ENCODE measurements at regions not wholly inside any gene's neighbourhood (a gene's known extent, or its start where the extent isn't known, plus 50 kb on each side); places are given as distances from the start of the nearest gene placed in this dataset.

DNA sequence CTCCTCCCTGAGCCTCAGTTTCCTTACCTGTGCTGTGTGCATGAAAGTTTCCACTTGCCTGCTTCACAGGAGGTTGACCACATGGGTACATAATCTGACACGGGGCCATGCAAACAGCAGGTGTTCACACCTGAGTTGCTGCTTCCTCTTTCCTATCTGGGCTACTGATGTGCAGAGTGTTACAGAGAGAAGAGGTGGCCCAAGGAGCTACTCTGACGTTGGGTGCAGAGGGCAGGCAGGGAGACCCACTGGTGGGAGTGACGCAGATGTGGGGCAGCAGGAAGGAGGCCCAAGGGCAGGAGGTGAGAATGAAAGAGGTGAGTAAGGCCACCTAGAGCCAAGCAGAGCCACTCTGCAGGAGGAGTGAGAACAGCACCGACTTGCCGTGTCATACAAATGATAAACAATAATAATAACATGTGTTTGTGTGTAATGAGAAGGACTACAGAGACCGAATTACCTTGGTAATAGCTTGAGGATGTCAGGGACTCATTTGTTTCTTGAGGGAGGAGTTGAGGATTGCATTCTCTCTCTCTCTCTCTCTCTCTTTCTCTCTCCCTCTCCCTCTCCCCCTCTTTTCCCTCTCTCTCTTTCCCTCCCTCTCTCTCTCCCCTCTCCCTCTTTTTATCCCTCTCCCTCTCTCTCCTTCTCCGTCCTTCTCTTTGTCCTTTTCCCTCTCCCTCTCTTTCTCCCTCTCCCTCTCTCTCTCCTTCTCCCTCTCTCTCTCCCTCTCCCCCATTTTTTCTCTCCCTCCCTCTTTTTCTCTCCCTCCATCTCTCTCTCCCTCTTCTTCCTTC is 87.4 kb upstream of the IGSF21 start:
- ATAC-seq (no peak), DNase-seq (ENCODE audit: low read depth, low spot score) (no peak)
- no TSS peak for BruUV-seq (replicated peaks)
- Histone ChIP-seq H3K27ac (ENCODE audit: low read depth, low read length) (no peak overlapping the region), H3K4me3 (replicated peaks in 1 of 2; ENCODE audit: low read depth in 1 of 2, low read length in 2 of 2) (no peak overlapping the region), H3K9ac (ENCODE audit: low read length) (no peak overlapping the region), H3K9me2 (ENCODE audit: insufficient read depth) (no peaks in the 10 kb centered on the region), H3K9me3 (ENCODE audit: control insufficient read depth in 1 of 2, insufficient read depth in 1 of 2, low read depth in 1 of 2, low read length in 2 of 2) (no peaks in the 10 kb centered on the region), H2AFZ (ENCODE audit: low read depth, low read length, poor library complexity, severe bottlenecking) (no peak overlapping the region), H3K27me3 (ENCODE audit: insufficient read depth, low read length) (peaks cover 94% of the 10 kb centered on the region), H3K79me2 (ENCODE audit: insufficient read depth, low read length) (no peaks in the 10 kb centered on the region), H3K36me3 (ENCODE audit: control insufficient read depth in 1 of 2, insufficient read depth in 2 of 2, low read length in 2 of 2) (no peaks in the 10 kb centered on the region), H3K4me1 (ENCODE audit: control insufficient read depth in 1 of 2, insufficient read depth in 2 of 2, low read length in 2 of 2) (no peaks in the 10 kb centered on the region; a peak in 1 of 4 replicates), H4K20me1 (ENCODE audit: insufficient read depth) (no peaks in the 10 kb centered on the region), H3K4me2 (ENCODE audit: low read length) (no peak overlapping the region)
- TF ChIP-seq TCF7L2 (IDR thresholded peaks at IDR 0.05; ENCODE audit: borderline replicate concordance, extremely low read depth, insufficient read depth, insufficient read length) (no peak), FOSL1 (IDR thresholded peaks at IDR 0.05; ENCODE audit: low read depth) (no peak), YY1 (IDR thresholded peaks at IDR 0.05; ENCODE audit: extremely low read depth, insufficient replicate concordance, low read depth, low read length) (no peak), ZFX (IDR thresholded peaks at IDR 0.05) (no peak), SP1 (IDR thresholded peaks at IDR 0.05; ENCODE audit: low read depth) (no peak)
- TF ChIP-seq, protein P1, sequence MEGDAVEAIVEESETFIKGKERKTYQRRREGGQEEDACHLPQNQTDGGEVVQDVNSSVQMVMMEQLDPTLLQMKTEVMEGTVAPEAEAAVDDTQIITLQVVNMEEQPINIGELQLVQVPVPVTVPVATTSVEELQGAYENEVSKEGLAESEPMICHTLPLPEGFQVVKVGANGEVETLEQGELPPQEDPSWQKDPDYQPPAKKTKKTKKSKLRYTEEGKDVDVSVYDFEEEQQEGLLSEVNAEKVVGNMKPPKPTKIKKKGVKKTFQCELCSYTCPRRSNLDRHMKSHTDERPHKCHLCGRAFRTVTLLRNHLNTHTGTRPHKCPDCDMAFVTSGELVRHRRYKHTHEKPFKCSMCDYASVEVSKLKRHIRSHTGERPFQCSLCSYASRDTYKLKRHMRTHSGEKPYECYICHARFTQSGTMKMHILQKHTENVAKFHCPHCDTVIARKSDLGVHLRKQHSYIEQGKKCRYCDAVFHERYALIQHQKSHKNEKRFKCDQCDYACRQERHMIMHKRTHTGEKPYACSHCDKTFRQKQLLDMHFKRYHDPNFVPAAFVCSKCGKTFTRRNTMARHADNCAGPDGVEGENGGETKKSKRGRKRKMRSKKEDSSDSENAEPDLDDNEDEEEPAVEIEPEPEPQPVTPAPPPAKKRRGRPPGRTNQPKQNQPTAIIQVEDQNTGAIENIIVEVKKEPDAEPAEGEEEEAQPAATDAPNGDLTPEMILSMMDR (IDR thresholded peaks at IDR 0.05 in 2 of 3, conservative IDR thresholded peaks at IDR 0.05 in 1 of 3; ENCODE audit: borderline replicate concordance in 1 of 3, insufficient read depth in 1 of 3, low read depth in 2 of 3, low read length in 2 of 3), result no peak
- TF ChIP-seq, protein P2, sequence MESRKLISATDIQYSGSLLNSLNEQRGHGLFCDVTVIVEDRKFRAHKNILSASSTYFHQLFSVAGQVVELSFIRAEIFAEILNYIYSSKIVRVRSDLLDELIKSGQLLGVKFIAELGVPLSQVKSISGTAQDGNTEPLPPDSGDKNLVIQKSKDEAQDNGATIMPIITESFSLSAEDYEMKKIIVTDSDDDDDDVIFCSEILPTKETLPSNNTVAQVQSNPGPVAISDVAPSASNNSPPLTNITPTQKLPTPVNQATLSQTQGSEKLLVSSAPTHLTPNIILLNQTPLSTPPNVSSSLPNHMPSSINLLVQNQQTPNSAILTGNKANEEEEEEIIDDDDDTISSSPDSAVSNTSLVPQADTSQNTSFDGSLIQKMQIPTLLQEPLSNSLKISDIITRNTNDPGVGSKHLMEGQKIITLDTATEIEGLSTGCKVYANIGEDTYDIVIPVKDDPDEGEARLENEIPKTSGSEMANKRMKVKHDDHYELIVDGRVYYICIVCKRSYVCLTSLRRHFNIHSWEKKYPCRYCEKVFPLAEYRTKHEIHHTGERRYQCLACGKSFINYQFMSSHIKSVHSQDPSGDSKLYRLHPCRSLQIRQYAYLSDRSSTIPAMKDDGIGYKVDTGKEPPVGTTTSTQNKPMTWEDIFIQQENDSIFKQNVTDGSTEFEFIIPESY (IDR thresholded peaks at IDR 0.05; ENCODE audit: extremely low read depth, insufficient replicate concordance, low read length), result no peak
- TF ChIP-seq, protein P3, sequence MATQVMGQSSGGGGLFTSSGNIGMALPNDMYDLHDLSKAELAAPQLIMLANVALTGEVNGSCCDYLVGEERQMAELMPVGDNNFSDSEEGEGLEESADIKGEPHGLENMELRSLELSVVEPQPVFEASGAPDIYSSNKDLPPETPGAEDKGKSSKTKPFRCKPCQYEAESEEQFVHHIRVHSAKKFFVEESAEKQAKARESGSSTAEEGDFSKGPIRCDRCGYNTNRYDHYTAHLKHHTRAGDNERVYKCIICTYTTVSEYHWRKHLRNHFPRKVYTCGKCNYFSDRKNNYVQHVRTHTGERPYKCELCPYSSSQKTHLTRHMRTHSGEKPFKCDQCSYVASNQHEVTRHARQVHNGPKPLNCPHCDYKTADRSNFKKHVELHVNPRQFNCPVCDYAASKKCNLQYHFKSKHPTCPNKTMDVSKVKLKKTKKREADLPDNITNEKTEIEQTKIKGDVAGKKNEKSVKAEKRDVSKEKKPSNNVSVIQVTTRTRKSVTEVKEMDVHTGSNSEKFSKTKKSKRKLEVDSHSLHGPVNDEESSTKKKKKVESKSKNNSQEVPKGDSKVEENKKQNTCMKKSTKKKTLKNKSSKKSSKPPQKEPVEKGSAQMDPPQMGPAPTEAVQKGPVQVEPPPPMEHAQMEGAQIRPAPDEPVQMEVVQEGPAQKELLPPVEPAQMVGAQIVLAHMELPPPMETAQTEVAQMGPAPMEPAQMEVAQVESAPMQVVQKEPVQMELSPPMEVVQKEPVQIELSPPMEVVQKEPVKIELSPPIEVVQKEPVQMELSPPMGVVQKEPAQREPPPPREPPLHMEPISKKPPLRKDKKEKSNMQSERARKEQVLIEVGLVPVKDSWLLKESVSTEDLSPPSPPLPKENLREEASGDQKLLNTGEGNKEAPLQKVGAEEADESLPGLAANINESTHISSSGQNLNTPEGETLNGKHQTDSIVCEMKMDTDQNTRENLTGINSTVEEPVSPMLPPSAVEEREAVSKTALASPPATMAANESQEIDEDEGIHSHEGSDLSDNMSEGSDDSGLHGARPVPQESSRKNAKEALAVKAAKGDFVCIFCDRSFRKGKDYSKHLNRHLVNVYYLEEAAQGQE (IDR thresholded peaks at IDR 0.05; ENCODE audit: low read depth), result no peak
- CTCF ChIA-PET, result no interaction called here
- RAD21 ChIA-PET (ENCODE audit: low non-redundant PET in 1 of 2, low total read pairs in 2 of 2, uncharacterized antibody in 2 of 2, unreplicated experiment in 2 of 2), result no interaction called here
- intact Hi-C loops (cut with micrococcal nuclease), result no loop called here
- POLR2A ChIA-PET, result interaction anchor here (0.6 kb wide), 1 partner anchor 162 kb away, joined by 3 read pairs; no protein-coding TSS in a partner anchor

All from HCT116 (cell line).